ENCODE measurements at regions not wholly inside any gene's neighbourhood (a gene's known extent, or its start where the extent isn't known, plus 50 kb on each side); places are given as distances from the start of the nearest gene placed in this dataset.

GRCh38 chr9:129235931-129236331 is 57.9 kb upstream of the IER5L start:
- TF ChIP-seq, protein P1, sequence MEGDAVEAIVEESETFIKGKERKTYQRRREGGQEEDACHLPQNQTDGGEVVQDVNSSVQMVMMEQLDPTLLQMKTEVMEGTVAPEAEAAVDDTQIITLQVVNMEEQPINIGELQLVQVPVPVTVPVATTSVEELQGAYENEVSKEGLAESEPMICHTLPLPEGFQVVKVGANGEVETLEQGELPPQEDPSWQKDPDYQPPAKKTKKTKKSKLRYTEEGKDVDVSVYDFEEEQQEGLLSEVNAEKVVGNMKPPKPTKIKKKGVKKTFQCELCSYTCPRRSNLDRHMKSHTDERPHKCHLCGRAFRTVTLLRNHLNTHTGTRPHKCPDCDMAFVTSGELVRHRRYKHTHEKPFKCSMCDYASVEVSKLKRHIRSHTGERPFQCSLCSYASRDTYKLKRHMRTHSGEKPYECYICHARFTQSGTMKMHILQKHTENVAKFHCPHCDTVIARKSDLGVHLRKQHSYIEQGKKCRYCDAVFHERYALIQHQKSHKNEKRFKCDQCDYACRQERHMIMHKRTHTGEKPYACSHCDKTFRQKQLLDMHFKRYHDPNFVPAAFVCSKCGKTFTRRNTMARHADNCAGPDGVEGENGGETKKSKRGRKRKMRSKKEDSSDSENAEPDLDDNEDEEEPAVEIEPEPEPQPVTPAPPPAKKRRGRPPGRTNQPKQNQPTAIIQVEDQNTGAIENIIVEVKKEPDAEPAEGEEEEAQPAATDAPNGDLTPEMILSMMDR (IDR thresholded peaks at IDR 0.05 in 2 of 3, conservative IDR thresholded peaks at IDR 0.05 in 1 of 3; ENCODE audit: borderline replicate concordance in 1 of 3, insufficient read depth in 1 of 3, low read depth in 2 of 3, low read length in 2 of 3): no peak
- TF ChIP-seq POLR2AphosphoS5 (IDR thresholded peaks at IDR 0.05; ENCODE audit: low read depth, low read length) (no peak), POLR2A (IDR thresholded peaks at IDR 0.05; ENCODE audit: borderline replicate concordance, extremely low read depth, insufficient read depth, insufficient read length) (no peak), REST (IDR thresholded peaks at IDR 0.05; ENCODE audit: low read depth) (no peak), CEBPB (IDR thresholded peaks at IDR 0.05; ENCODE audit: low read depth) (no peak), ZNF274 (IDR thresholded peaks at IDR 0.05; ENCODE audit: low read depth, low read length) (no peak), EZH2phosphoT487 (IDR thresholded peaks at IDR 0.05; ENCODE audit: borderline replicate concordance) (no peak), EZH2 (IDR thresholded peaks at IDR 0.05) (no peak), ZBTB33 (IDR thresholded peaks at IDR 0.05; ENCODE audit: extremely low read depth, insufficient replicate concordance, low read length) (no peak)
